MCF 10A (cell line): ENCODE measurements at regions not wholly inside any gene's neighbourhood (a gene's known extent, or its start where the extent isn't known, plus 50 kb on each side); places are given as distances from the start of the nearest gene placed in this dataset.

ENCODE experiments used
- BruUV-seq: library from RNA; stranded (reverse); fragments of 400-500 nt; replicated peaks from 2 replicates; lab custom pipeline; 2021; lab: Mats Ljungman, UMichigan
- CTCF ChIA-PET: fragments of 300-600 bp; sonication (Branson Sonifier 250); formaldehyde crosslinking; extraction: SDS; loops from one replicate; lab custom pipeline; 2021; ENCODE audit warnings: antibody characterized with exemption, inconsistent platforms; lab: Yijun Ruan, JAX
- POLR2A ChIA-PET: fragments of 300-600, 350-650 bp; sonication (Branson Sonifier 250); formaldehyde crosslinking; extraction: SDS; loops from one replicate; lab custom pipeline; 2020; ENCODE audit warnings: antibody characterized with exemption, inconsistent platforms; lab: Yijun Ruan, JAX
- DNase-seq: peaks from one replicate; pipeline ENCODE4 v3.0.0-alpha.2; 2018; ENCODE audit not compliant: unreplicated experiment
- H3K27ac Mint-ChIP-seq: one replicate; pipeline ENCODE4 v1.8.0; 2022; ENCODE audit warnings: mild to moderate bottlenecking, low read depth, mixed read lengths; ENCODE audit not compliant: unreplicated experiment
- H3K27me3 Mint-ChIP-seq: one replicate; pipeline ENCODE4 v1.8.0; 2022; ENCODE audit warnings: mixed read lengths; ENCODE audit not compliant: insufficient read depth, unreplicated experiment
- H3K36me3 Mint-ChIP-seq: one replicate; pipeline ENCODE4 v1.8.0; 2022; ENCODE audit warnings: mild to moderate bottlenecking, moderate library complexity, mixed read lengths; ENCODE audit not compliant: insufficient read depth, unreplicated experiment
- H3K4me1 Mint-ChIP-seq: one replicate; pipeline ENCODE4 v1.8.0; 2022; ENCODE audit warnings: mixed read lengths; ENCODE audit not compliant: insufficient read depth, unreplicated experiment
- H3K4me3 Mint-ChIP-seq: one replicate; pipeline ENCODE4 v1.8.0; 2022; ENCODE audit warnings: mild to moderate bottlenecking, moderate library complexity, mixed read lengths; ENCODE audit not compliant: unreplicated experiment
- H3K9me3 Mint-ChIP-seq: one replicate; pipeline ENCODE4 v1.8.0; 2022; ENCODE audit warnings: mixed read lengths; ENCODE audit not compliant: unreplicated experiment
- intact Hi-C: fragments of 100-400 bp; cut with micrococcal nuclease; formaldehyde crosslinking; loops from 2 replicates; pipeline ENCODE4 v1.14.1; 2022
- TF ChIP-seq, protein P1 (sequence below): fragments of 200-600 bp; IDR thresholded peaks from one replicate; pipeline ENCODE4 v1.8.0; 2022; ENCODE audit warnings: antibody characterized with exemption, mild to moderate bottlenecking; ENCODE audit not compliant: unreplicated experiment

DNA sequence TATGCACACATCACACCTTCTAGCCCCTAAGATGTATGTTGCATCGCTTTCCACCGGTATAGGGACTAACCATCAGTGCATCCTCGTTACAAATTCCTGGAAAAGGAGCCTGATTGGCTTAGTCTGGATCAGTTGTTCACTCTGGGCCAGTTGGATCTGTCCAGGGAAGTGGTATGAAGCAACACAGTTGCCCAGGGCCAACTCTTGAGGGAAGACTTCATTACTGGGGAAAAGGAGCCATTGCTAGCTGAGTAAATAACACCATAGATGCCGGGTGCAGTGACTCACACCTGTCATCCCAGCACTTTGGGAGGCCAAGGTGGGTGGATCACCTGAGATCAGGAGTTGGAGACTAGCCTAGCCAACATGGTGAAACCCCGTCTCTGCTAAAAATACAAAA, 275.2 kb upstream of the RBFOX1 start:
- intact Hi-C loops, result no loop called here
- H3K4me1 Mint-ChIP-seq, result no peaks in the 10 kb centered on the region

DNA sequence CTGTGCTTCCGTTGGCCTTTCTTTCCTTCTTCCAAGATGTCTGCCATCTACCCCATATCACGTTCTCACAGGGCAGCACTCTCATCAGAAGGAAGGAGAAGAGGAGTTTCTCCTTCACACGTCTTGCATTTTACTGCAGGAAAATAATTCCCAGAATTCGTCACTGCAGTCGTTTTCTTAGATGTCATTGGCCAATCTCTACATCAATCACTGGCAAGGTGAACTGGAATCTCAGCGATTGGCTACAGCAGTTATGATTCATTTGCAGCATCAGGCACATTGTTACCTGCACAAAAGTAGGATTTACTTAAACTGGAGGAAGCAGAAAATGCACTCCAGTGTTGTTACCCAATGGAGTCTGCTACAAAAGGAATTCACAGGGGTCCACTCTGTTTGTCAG, 277.2 kb upstream of the RBFOX1 start:
- TF ChIP-seq, protein P1, sequence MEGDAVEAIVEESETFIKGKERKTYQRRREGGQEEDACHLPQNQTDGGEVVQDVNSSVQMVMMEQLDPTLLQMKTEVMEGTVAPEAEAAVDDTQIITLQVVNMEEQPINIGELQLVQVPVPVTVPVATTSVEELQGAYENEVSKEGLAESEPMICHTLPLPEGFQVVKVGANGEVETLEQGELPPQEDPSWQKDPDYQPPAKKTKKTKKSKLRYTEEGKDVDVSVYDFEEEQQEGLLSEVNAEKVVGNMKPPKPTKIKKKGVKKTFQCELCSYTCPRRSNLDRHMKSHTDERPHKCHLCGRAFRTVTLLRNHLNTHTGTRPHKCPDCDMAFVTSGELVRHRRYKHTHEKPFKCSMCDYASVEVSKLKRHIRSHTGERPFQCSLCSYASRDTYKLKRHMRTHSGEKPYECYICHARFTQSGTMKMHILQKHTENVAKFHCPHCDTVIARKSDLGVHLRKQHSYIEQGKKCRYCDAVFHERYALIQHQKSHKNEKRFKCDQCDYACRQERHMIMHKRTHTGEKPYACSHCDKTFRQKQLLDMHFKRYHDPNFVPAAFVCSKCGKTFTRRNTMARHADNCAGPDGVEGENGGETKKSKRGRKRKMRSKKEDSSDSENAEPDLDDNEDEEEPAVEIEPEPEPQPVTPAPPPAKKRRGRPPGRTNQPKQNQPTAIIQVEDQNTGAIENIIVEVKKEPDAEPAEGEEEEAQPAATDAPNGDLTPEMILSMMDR, result no peak
- Mint-ChIP-seq H3K27me3 (no peaks in the 10 kb centered on the region), H3K9me3 (peaks cover 37% of the 10 kb centered on the region), H3K36me3 (no peaks in the 10 kb centered on the region), H3K4me3 (no peak overlapping the region), H3K27ac (no peak overlapping the region), H3K4me1 (no peaks in the 10 kb centered on the region)
- intact Hi-C loops, result no loop called here
- POLR2A ChIA-PET, result no interaction called here
- CTCF ChIA-PET, result no interaction called here
- BruUV-seq, result no TSS peak
- no peak for DNase-seq

More for the DNA sequence above, 275.2 kb upstream of the RBFOX1 start:
- no TSS peak for BruUV-seq
- TF ChIP-seq, protein P1, result no peak
- no peaks in the 10 kb centered on the region for H3K36me3 Mint-ChIP-seq
- no peaks in the 10 kb centered on the region for H3K27me3 Mint-ChIP-seq
- no peak for DNase-seq
- no peak overlapping the region for H3K4me3 Mint-ChIP-seq
- ChIA-PET CTCF (no interaction called here), POLR2A (no interaction called here)
- H3K27ac Mint-ChIP-seq, result no peak overlapping the region
- H3K9me3 Mint-ChIP-seq, result peaks cover 33% of the 10 kb centered on the region

DNA sequence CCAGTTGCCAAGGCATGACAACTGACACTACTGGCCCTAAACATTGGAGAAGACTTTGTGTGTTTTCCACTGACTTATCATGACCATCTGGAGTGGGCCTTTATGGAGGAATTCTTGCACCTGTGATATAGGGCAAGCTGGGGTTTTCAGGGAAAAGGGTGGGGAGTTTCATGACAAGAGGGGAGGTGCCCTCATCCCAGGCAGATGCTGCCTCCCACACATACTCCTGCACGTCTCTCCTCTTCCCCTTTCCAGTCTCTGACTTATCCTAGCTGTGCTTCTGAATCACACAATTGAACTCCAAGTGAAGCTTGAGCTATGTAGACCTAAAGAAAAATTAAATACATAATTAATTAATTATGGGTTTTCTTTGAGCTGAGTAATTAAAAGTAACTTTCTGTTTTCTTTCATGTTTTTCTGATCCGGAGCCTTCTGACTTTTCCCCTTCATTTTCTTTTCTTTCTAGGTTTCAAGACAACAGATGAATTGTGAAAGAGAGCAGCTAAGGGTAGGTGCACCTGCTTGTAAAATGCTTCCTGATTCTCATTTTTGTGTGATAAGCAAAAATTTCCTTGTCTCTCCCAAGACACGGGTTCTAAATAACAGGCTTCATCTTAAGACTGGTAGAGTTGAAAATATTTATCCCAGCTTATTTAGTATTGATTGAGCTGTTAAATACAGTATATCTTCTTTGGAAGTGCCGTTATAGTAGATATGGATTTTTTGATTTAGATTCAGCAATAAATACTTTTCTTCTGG, 280.9 kb upstream of the RBFOX1 start:
- ChIA-PET CTCF (interaction anchor here (0.7 kb wide), 1 partner anchor 438 kb away, joined by 3 read pairs; no protein-coding TSS in a partner anchor), POLR2A (no interaction called here)
- Mint-ChIP-seq H3K27ac (no peak overlapping the region), H3K4me1 (no peaks in the 10 kb centered on the region), H3K36me3 (no peaks in the 10 kb centered on the region), H3K27me3 (no peaks in the 10 kb centered on the region), H3K4me3 (no peak overlapping the region), H3K9me3 (peaks cover 39% of the 10 kb centered on the region)
- no TSS peak for BruUV-seq
- TF ChIP-seq, protein P1, result no peak
- DNase-seq, result no peak
- intact Hi-C loops, result no loop called here

DNA sequence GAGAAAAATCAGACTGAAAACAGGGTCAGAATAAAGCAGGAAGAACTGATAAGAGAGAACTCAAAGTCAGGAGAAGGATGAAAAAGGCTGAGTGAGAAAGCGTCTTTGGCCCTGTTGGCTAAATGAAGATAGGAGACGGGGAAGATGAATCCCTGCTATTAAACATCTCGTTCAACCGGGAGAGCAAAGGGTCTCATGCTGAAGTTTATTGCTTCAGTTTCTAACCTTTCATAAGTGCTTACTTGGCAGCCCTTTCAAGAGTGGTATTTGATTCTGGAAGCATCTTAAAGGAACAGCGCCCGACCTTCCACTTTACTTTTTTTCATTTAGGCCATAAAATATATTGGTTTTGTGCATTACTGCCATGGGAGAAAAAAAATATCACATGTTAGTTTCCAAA, 288.3 kb upstream of the RBFOX1 start:
- ChIA-PET CTCF (no interaction called here), POLR2A (no interaction called here)
- intact Hi-C loops, result no loop called here
- no peak for DNase-seq
- TF ChIP-seq, protein P1, result no peak
- Mint-ChIP-seq H3K27me3 (no peaks in the 10 kb centered on the region), H3K27ac (no peak overlapping the region), H3K9me3 (peaks cover 36% of the 10 kb centered on the region), H3K4me1 (no peaks in the 10 kb centered on the region), H3K36me3 (no peaks in the 10 kb centered on the region), H3K4me3 (no peak overlapping the region)
- BruUV-seq, result no TSS peak
